ENCODE measurements at regions not wholly inside any gene's neighbourhood (a gene's known extent, or its start where the extent isn't known, plus 50 kb on each side); places are given as distances from the start of the nearest gene placed in this dataset.

- Histone ChIP-seq H3K9ac (no peak overlapping the region), H3K36me3 (no peaks in the 10 kb centered on the region), H3K27me3 (no peaks in the 10 kb centered on the region), H3K4me2 (no peak overlapping the region), H3K9me3 (no peaks in the 10 kb centered on the region), H3K27ac (no peak overlapping the region), H4K20me1 (no peaks in the 10 kb centered on the region), H3K4me1 (peaks cover 8% of the 10 kb centered on the region; the same call in 1 of the 2 replicates), H3K4me3 (no peak overlapping the region)
- TF ChIP-seq Cebpa-rat (IDR thresholded peaks at IDR 0.05): no peak
These were observed 173.3 kb downstream of the FBXO8 start for GRCh38 chr4:174110180-174110579.

- Histone ChIP-seq H3K4me2 (peak overlapping the region; percentile 38), H3K36me3 (no peaks in the 10 kb centered on the region), H3K4me1 (peaks cover 8% of the 10 kb centered on the region; the same call in 1 of the 2 replicates), H3K4me3 (no peak overlapping the region), H4K20me1 (no peaks in the 10 kb centered on the region), H3K9ac (no peak overlapping the region), H3K9me3 (no peaks in the 10 kb centered on the region), H3K27ac (no peak overlapping the region), H3K27me3 (no peaks in the 10 kb centered on the region)
- no peak for TF ChIP-seq Cebpa-rat (IDR thresholded peaks at IDR 0.05)
These were observed 175.6 kb downstream of the FBXO8 start for GRCh38 chr4:174107746-174108354.

GRCh38 chr4:174105202-174105601, 178.3 kb downstream of the FBXO8 start:
- Histone ChIP-seq H3K36me3 (no peaks in the 10 kb centered on the region), H3K4me2 (no peak overlapping the region), H3K9me3 (no peaks in the 10 kb centered on the region), H3K27me3 (no peaks in the 10 kb centered on the region), H4K20me1 (no peaks in the 10 kb centered on the region), H3K27ac (no peak overlapping the region), H3K4me1 (peaks cover 8% of the 10 kb centered on the region; the same call in 1 of the 2 replicates), H3K9ac (no peak overlapping the region), H3K4me3 (no peak overlapping the region)
- TF ChIP-seq Cebpa-rat (IDR thresholded peaks at IDR 0.05): no peak

- Histone ChIP-seq H3K4me1 (no peaks in the 10 kb centered on the region), H3K27ac (no peak overlapping the region), H3K27me3 (no peaks in the 10 kb centered on the region), H3K9me3 (no peaks in the 10 kb centered on the region), H3K9ac (no peak overlapping the region), H3K4me2 (no peak overlapping the region), H4K20me1 (no peaks in the 10 kb centered on the region), H3K4me3 (no peak overlapping the region), H3K36me3 (no peaks in the 10 kb centered on the region)
- no peak for TF ChIP-seq Cebpa-rat (IDR thresholded peaks at IDR 0.05)
These were observed 182.6 kb downstream of the FBXO8 start for GRCh38 chr4:174100910-174101309.

GRCh38 chr4:174099712-174100111, 183.8 kb downstream of the FBXO8 start:
- no peaks in the 10 kb centered on the region for H4K20me1 ChIP-seq
- no peak overlapping the region for H3K4me3 ChIP-seq
- H3K36me3 ChIP-seq: no peaks in the 10 kb centered on the region
- no peak overlapping the region for H3K27ac ChIP-seq
- no peak overlapping the region for H3K4me2 ChIP-seq
- no peaks in the 10 kb centered on the region for H3K4me1 ChIP-seq
- no peaks in the 10 kb centered on the region for H3K27me3 ChIP-seq
- no peaks in the 10 kb centered on the region for H3K9me3 ChIP-seq
- H3K9ac ChIP-seq: no peak overlapping the region
- TF ChIP-seq Cebpa-rat (IDR thresholded peaks at IDR 0.05): no peak

- Histone ChIP-seq H3K4me2 (no peak overlapping the region), H3K27ac (no peak overlapping the region), H3K4me1 (no peaks in the 10 kb centered on the region), H3K4me3 (no peak overlapping the region), H3K9me3 (peaks cover 5% of the 10 kb centered on the region; the same call in 1 of the 2 replicates), H3K9ac (no peak overlapping the region), H4K20me1 (no peaks in the 10 kb centered on the region), H3K27me3 (no peaks in the 10 kb centered on the region), H3K36me3 (no peaks in the 10 kb centered on the region)
- TF ChIP-seq Cebpa-rat (IDR thresholded peaks at IDR 0.05): no peak
These were observed 186.5 kb downstream of the FBXO8 start for GRCh38 chr4:174096999-174097398.

- Histone ChIP-seq H3K4me3 (no peak overlapping the region), H3K36me3 (no peaks in the 10 kb centered on the region), H3K4me1 (no peaks in the 10 kb centered on the region), H3K27me3 (no peaks in the 10 kb centered on the region), H3K9me3 (peaks cover 5% of the 10 kb centered on the region; the same call in 1 of the 2 replicates), H3K27ac (no peak overlapping the region), H3K9ac (no peak overlapping the region), H4K20me1 (no peaks in the 10 kb centered on the region), H3K4me2 (no peak overlapping the region)
- TF ChIP-seq Cebpa-rat (IDR thresholded peaks at IDR 0.05): no peak
These were observed 187.0 kb downstream of the FBXO8 start for GRCh38 chr4:174096456-174096855.

- Histone ChIP-seq H3K4me3 (no peak overlapping the region), H3K27me3 (no peaks in the 10 kb centered on the region), H3K4me2 (no peak overlapping the region), H3K36me3 (no peaks in the 10 kb centered on the region), H3K9me3 (peaks cover 5% of the 10 kb centered on the region; the same call in 1 of the 2 replicates), H3K9ac (no peak overlapping the region), H3K4me1 (no peaks in the 10 kb centered on the region), H3K27ac (no peak overlapping the region), H4K20me1 (no peaks in the 10 kb centered on the region)
- TF ChIP-seq Cebpa-rat (IDR thresholded peaks at IDR 0.05): no peak
These were observed 192.3 kb downstream of the FBXO8 start for GRCh38 chr4:174091130-174091529.

GRCh38 chr4:174089711-174090110, 193.8 kb downstream of the FBXO8 start:
- no peak for TF ChIP-seq Cebpa-rat (IDR thresholded peaks at IDR 0.05)
- Histone ChIP-seq H4K20me1 (no peaks in the 10 kb centered on the region), H3K9ac (no peak overlapping the region), H3K4me3 (no peak overlapping the region), H3K9me3 (peaks cover 5% of the 10 kb centered on the region; the same call in 1 of the 2 replicates), H3K27me3 (no peaks in the 10 kb centered on the region), H3K4me1 (no peaks in the 10 kb centered on the region), H3K36me3 (no peaks in the 10 kb centered on the region), H3K27ac (no peak overlapping the region), H3K4me2 (no peak overlapping the region)

- no peak overlapping the region for H3K9ac ChIP-seq
- H3K36me3 ChIP-seq: no peaks in the 10 kb centered on the region
- no peak for TF ChIP-seq Cebpa-rat (IDR thresholded peaks at IDR 0.05)
- peaks cover 5% of the 10 kb centered on the region; the same call in 1 of the 2 replicates for H3K9me3 ChIP-seq
- H3K4me2 ChIP-seq: no peak overlapping the region
- H3K4me1 ChIP-seq: no peaks in the 10 kb centered on the region
- H3K27me3 ChIP-seq: no peaks in the 10 kb centered on the region
- no peaks in the 10 kb centered on the region for H4K20me1 ChIP-seq
- no peak overlapping the region for H3K4me3 ChIP-seq
- H3K27ac ChIP-seq: no peak overlapping the region
These were observed 194.7 kb downstream of the FBXO8 start for GRCh38 chr4:174088795-174089194.

Data from BLaER1 (cell line).